Neural cell (in vitro differentiated cells): ENCODE measurements at regions not wholly inside any gene's neighbourhood (a gene's known extent, or its start where the extent isn't known, plus 50 kb on each side); places are given as distances from the start of the nearest gene placed in this dataset.

Source experiments
- EP300 ChIP-seq: fragments of 450-650 bp; conservative IDR thresholded peaks from 2 replicates; pipeline ENCODE4 v1.6.1; 2014; ENCODE audit warnings: antibody characterized with exemption, mild to moderate bottlenecking, moderate library complexity; ENCODE audit not compliant: poor library complexity, severe bottlenecking
- EZH2 ChIP-seq: fragments of 200-600, 300-800 bp; shearing (Covaris generic), sonication (generic); IDR thresholded peaks from 2 replicates; pipeline ENCODE4 v1.6.1; 2014; ENCODE audit warnings: antibody characterized with exemption, low read length, borderline replicate concordance, mild to moderate bottlenecking; ENCODE audit not compliant: insufficient read depth, poor library complexity, severe bottlenecking

DNA sequence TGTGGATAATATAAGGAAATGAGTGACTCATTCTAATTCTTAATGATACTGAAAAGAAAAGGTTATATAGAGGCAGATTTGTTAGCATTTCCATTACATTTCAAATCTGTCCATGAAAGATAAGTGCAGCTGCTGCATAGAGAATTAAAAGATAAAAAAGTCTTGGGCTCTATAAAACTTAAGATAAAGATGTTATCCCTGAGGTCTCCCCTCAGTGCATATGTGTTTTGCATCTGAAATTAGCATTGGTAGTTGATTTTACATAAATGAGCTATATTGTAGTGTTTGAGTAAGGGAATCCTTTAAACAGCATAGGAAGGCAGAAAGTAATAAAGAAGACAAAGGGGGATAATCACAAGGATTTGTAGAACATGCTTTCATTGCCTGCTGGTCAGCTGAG lies 206.2 kb downstream of the FSCB start:
- TF ChIP-seq EP300 (no peak), EZH2 (no peak)
